ENCODE measurements at regions not wholly inside any gene's neighbourhood (a gene's known extent, or its start where the extent isn't known, plus 50 kb on each side); places are given as distances from the start of the nearest gene placed in this dataset.

GRCh38 chr15:88985547-88986393, 72.6 kb upstream of the MFGE8 start (continued):
- no peak for TF ChIP-seq HMG20A (CRISPR knock-in tag; conservative IDR thresholded peaks at IDR 0.05)
- TF ChIP-seq GABPB1 (CRISPR knock-in tag; IDR thresholded peaks at IDR 0.05) = 0 out of 2 replicates have a peak, but pooled peaks have one; percentile 26
- TF ChIP-seq, protein P1, sequence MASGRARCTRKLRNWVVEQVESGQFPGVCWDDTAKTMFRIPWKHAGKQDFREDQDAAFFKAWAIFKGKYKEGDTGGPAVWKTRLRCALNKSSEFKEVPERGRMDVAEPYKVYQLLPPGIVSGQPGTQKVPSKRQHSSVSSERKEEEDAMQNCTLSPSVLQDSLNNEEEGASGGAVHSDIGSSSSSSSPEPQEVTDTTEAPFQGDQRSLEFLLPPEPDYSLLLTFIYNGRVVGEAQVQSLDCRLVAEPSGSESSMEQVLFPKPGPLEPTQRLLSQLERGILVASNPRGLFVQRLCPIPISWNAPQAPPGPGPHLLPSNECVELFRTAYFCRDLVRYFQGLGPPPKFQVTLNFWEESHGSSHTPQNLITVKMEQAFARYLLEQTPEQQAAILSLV (tag; IDR thresholded peaks at IDR 0.05) = no peak
- TF ChIP-seq NR4A1 (CRISPR knock-in tag; IDR thresholded peaks at IDR 0.05) = no peak
- TF ChIP-seq NR4A1 (tag; IDR thresholded peaks at IDR 0.05) = peak; percentile 60; the same call in 1 of the 2 replicates
- TF ChIP-seq, protein P2, sequence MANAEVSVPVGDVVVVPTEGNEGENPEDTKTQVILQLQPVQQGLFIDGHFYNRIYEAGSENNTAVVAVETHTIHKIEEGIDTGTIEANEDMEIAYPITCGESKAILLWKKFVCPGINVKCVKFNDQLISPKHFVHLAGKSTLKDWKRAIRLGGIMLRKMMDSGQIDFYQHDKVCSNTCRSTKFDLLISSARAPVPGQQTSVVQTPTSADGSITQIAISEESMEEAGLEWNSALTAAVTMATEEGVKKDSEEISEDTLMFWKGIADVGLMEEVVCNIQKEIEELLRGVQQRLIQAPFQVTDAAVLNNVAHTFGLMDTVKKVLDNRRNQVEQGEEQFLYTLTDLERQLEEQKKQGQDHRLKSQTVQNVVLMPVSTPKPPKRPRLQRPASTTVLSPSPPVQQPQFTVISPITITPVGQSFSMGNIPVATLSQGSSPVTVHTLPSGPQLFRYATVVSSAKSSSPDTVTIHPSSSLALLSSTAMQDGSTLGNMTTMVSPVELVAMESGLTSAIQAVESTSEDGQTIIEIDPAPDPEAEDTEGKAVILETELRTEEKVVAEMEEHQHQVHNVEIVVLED (CRISPR knock-in tag; IDR thresholded peaks at IDR 0.05) = no peak
- TF ChIP-seq CXXC5 (CRISPR knock-in tag; IDR thresholded peaks at IDR 0.05) = peak; percentile 67; the same call in 1 of the 2 replicates
- no peak; the same call in 1 of the 2 replicates for TF ChIP-seq ZBTB9 (CRISPR knock-in tag; IDR thresholded peaks at IDR 0.05)
- TF ChIP-seq ZNF263 (CRISPR knock-in tag; IDR thresholded peaks at IDR 0.05; ENCODE audit: borderline replicate concordance) = no peak
- TF ChIP-seq RBM25 (IDR thresholded peaks at IDR 0.05; ENCODE audit: low read depth, low read length, severe bottlenecking) = no peak
- no peak for TF ChIP-seq ZFP36 (IDR thresholded peaks at IDR 0.05; ENCODE audit: low read depth, low read length, partially characterized antibody)
- no peak for TF ChIP-seq SLC30A9 (CRISPR knock-in tag; IDR thresholded peaks at IDR 0.05)
- no peak; the same call in 1 of the 2 replicates for TF ChIP-seq ATF7 (IDR thresholded peaks at IDR 0.05)
- no peak for TF ChIP-seq POLR3A (IDR thresholded peaks at IDR 0.05; ENCODE audit: borderline replicate concordance, extremely low read depth, insufficient read depth, insufficient read length)
- TF ChIP-seq DPF2 (IDR thresholded peaks at IDR 0.05) = peak; percentile 93
- no peak for TF ChIP-seq ZNF217 (CRISPR knock-in tag; IDR thresholded peaks at IDR 0.05)
- TF ChIP-seq IFI16 (CRISPR knock-in tag; IDR thresholded peaks at IDR 0.05) = no peak
- TF ChIP-seq PRMT5 (CRISPR knock-in tag; IDR thresholded peaks at IDR 0.05) = no peak
- no peak for TF ChIP-seq NR1H2 (CRISPR knock-in tag; IDR thresholded peaks at IDR 0.05)
- TF ChIP-seq, protein P3, sequence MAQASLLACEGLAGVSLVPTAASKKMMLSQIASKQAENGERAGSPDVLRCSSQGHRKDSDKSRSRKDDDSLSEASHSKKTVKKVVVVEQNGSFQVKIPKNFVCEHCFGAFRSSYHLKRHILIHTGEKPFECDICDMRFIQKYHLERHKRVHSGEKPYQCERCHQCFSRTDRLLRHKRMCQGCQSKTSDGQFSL (CRISPR knock-in tag; IDR thresholded peaks at IDR 0.05) = no peak; the same call in 1 of the 2 replicates
- TF ChIP-seq, protein P3 (tag; IDR thresholded peaks at IDR 0.05) = no peak
- peak; percentile 77 for TF ChIP-seq NCOR1 (IDR thresholded peaks at IDR 0.05)
- TF ChIP-seq MAX (CRISPR knock-in tag; IDR thresholded peaks at IDR 0.05) = peak; percentile 83; the same call in 1 of the 2 replicates
- no peak; the same call in 1 of the 2 replicates for TF ChIP-seq KAT7 (CRISPR knock-in tag; IDR thresholded peaks at IDR 0.05; ENCODE audit: borderline replicate concordance)
- TF ChIP-seq SRSF7 (optimal IDR thresholded peaks at IDR 0.05; ENCODE audit: low read depth, low read length) = no peak

Measured in K562 (cell line).